ENCODE measurements at regions not wholly inside any gene's neighbourhood (a gene's known extent, or its start where the extent isn't known, plus 50 kb on each side); places are given as distances from the start of the nearest gene placed in this dataset.
"Not testable (repeated sequence)": the region's sequence is repeated elsewhere in the genome, so short reads cannot be mapped to it uniquely, and the experiment has no call there.

- no peak for DNase-seq (ENCODE audit: low read depth in 3 of 3)
Observed at GRCh38 chr9:100639854-100640253, 62.0 kb downstream of the CAVIN4 start.

- DNase-seq (ENCODE audit: low read depth in 3 of 3): no peak
Observed at GRCh38 chr9:100640447-100641050, 62.7 kb downstream of the CAVIN4 start.

- no peak for DNase-seq (ENCODE audit: low read depth in 3 of 3)
Observed at GRCh38 chr9:100641166-100641565, 63.3 kb downstream of the CAVIN4 start.

- no peak for DNase-seq (ENCODE audit: low read depth in 3 of 3)
Observed at GRCh38 chr9:100652850-100653249, 75.0 kb downstream of the CAVIN4 start.

GRCh38 chr9:100653643-100654334, 75.9 kb downstream of the CAVIN4 start:
- no peak for DNase-seq (ENCODE audit: low read depth in 3 of 3)

GRCh38 chr9:100656851-100657250, 79.0 kb downstream of the CAVIN4 start:
- DNase-seq (ENCODE audit: low read depth in 3 of 3): not testable (repeated sequence)

GRCh38 chr9:100661668-100662067, 83.8 kb downstream of the CAVIN4 start:
- no peak for DNase-seq (ENCODE audit: low read depth in 3 of 3)

GRCh38 chr9:100662122-100662521, 84.2 kb downstream of the CAVIN4 start:
- DNase-seq (ENCODE audit: low read depth in 3 of 3): no peak

GRCh38 chr9:100667448-100667847, 89.6 kb downstream of the CAVIN4 start:
- no peak for DNase-seq (ENCODE audit: low read depth in 3 of 3)

GRCh38 chr9:100668024-100668423, 90.1 kb downstream of the CAVIN4 start:
- DNase-seq (ENCODE audit: low read depth in 3 of 3): no peak

- no peak for DNase-seq (ENCODE audit: low read depth in 3 of 3)
Observed at GRCh38 chr9:100669968-100670367, 92.1 kb downstream of the CAVIN4 start.

- DNase-seq (ENCODE audit: low read depth in 3 of 3): no peak
Observed at GRCh38 chr9:100670719-100671118, 92.8 kb downstream of the CAVIN4 start.

GRCh38 chr9:100671898-100672297, 94.0 kb downstream of the CAVIN4 start:
- DNase-seq (ENCODE audit: low read depth in 3 of 3): no peak

GRCh38 chr9:100673249-100673648, 95.4 kb downstream of the CAVIN4 start:
- no peak for DNase-seq (ENCODE audit: low read depth in 3 of 3)

- DNase-seq (ENCODE audit: low read depth in 3 of 3): no peak
Observed at GRCh38 chr9:100674419-100675122, 96.7 kb downstream of the CAVIN4 start.

GRCh38 chr9:100679834-100680233, 102.0 kb downstream of the CAVIN4 start:
- no peak for DNase-seq (ENCODE audit: low read depth in 3 of 3)

- no peak for DNase-seq (ENCODE audit: low read depth in 3 of 3)
Observed at GRCh38 chr9:100686420-100686819, 108.5 kb downstream of the CAVIN4 start.

GRCh38 chr9:100689635-100690034, 111.8 kb downstream of the CAVIN4 start:
- DNase-seq (ENCODE audit: low read depth in 3 of 3): no peak

- no peak for DNase-seq (ENCODE audit: low read depth in 3 of 3)
Observed at GRCh38 chr9:100690438-100690837, 112.6 kb downstream of the CAVIN4 start.

- DNase-seq (ENCODE audit: low read depth in 3 of 3): no peak
Observed at GRCh38 chr9:100697339-100697738, 119.5 kb downstream of the CAVIN4 start.

- no peak for DNase-seq (ENCODE audit: low read depth in 3 of 3)
Observed at GRCh38 chr9:100698945-100699344, 121.1 kb downstream of the CAVIN4 start.

- no peak for DNase-seq (ENCODE audit: low read depth in 3 of 3)
Observed at GRCh38 chr9:100699668-100700067, 121.8 kb downstream of the CAVIN4 start.
